ENCODE measurements at regions not wholly inside any gene's neighbourhood (a gene's known extent, or its start where the extent isn't known, plus 50 kb on each side); places are given as distances from the start of the nearest gene placed in this dataset.

- TF ChIP-seq CTCF (IDR thresholded peaks at IDR 0.05; ENCODE audit: insufficient read depth, low read depth, low read length) (no peak), EZH2 (IDR thresholded peaks at IDR 0.05; ENCODE audit: insufficient read depth, low read length) (no peak)
Observed at GRCh38 chr2:220440731-220441130, 813.3 kb downstream of the SLC4A3 start.
